HTR-8/SVneo (cell line): ENCODE measurements at regions not wholly inside any gene's neighbourhood (a gene's known extent, or its start where the extent isn't known, plus 50 kb on each side); places are given as distances from the start of the nearest gene placed in this dataset.

Experiments
- DNase-seq: peaks from one replicate; pipeline ENCODE4 v3.0.0; 2011; ENCODE audit warnings: low spot score, mixed read lengths; ENCODE audit not compliant: insufficient read length
- FAIRE-seq: peaks from 2 replicates; lab custom pipeline; 2011; peaks lifted over from hg19 to GRCh38; lab: Jason Lieb, UNC

GRCh38 chr6:139483079-139483478 is 108.6 kb upstream of the CITED2 start:
- no peak for DNase-seq
- no peak for FAIRE-seq

- FAIRE-seq, result no peak
- DNase-seq, result no peak
Measured at GRCh38 chr6:139482287-139482686, 107.8 kb upstream of the CITED2 start.

DNA sequence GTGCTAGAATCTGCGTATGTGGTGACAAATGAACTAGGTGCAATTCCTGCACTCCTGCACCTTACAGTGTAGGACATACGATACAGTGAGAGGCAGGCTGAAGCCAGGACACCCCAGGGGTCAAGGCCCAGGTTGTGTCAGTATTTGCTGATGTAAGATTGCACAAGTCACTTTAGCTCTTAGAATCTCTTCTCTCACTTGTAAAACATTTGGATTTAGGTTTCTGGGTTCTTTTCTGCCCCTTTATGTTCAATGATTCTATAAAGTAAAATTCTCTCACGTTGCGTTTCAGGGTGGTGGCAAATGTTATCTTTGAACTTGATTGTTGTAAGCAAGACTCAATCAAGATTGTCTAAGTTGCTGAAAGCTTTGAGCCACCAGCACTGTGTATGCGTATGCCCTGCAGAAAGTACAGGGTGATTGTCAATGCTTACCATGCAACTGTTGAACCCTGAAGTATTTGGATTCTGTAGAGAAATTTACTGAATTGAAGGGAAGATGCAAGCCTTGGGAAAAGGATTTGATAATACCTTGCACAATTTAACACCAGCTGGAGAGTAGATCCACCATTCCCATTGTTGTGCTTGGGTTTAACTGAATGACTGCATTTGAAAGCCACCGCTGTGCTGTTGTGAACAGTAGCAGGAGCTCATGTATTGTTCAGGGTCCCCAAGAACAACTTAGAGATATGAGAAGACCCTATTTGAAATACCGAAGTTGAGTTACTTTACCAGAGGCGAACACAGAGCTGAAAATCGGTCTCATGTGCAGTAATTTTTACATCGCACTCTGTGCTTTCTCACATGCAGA is 106.1 kb upstream of the CITED2 start:
- FAIRE-seq, result peak; percentile 13
- no peak for DNase-seq

GRCh38 chr6:139479433-139480222 is 105.2 kb upstream of the CITED2 start:
- DNase-seq (no peak), FAIRE-seq (no peak)

DNA sequence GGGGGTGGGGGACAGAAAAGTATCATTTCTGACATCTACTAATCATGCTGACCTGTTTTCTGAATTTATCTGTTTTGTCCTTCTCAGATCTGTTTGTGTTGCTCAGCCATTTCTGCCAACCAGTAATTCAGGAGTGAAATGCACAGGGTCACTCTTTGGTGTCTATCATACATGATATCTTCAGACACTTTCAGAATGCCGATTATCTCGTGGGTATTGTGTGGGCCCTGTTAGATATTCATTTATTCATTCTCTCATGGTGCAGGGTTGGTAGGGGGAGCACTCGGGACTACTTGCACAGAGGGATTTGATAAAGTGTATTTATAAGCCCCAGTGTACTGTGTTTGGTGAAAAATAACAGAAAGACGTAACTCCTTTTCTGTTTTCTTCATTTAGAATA is 101.2 kb upstream of the CITED2 start:
- no peak for DNase-seq
- no peak for FAIRE-seq

GRCh38 chr6:139475241-139475640 is 100.8 kb upstream of the CITED2 start:
- FAIRE-seq (no peak), DNase-seq (no peak)

- FAIRE-seq (no peak), DNase-seq (no peak)
Measured at GRCh38 chr6:139474145-139475108, 100.0 kb upstream of the CITED2 start.

- DNase-seq (no peak), FAIRE-seq (no peak)
Measured at GRCh38 chr6:139473731-139474130, 99.3 kb upstream of the CITED2 start.

- no peak for DNase-seq
Measured at GRCh38 chr6:139473231-139473701, 98.8 kb upstream of the CITED2 start.

DNA sequence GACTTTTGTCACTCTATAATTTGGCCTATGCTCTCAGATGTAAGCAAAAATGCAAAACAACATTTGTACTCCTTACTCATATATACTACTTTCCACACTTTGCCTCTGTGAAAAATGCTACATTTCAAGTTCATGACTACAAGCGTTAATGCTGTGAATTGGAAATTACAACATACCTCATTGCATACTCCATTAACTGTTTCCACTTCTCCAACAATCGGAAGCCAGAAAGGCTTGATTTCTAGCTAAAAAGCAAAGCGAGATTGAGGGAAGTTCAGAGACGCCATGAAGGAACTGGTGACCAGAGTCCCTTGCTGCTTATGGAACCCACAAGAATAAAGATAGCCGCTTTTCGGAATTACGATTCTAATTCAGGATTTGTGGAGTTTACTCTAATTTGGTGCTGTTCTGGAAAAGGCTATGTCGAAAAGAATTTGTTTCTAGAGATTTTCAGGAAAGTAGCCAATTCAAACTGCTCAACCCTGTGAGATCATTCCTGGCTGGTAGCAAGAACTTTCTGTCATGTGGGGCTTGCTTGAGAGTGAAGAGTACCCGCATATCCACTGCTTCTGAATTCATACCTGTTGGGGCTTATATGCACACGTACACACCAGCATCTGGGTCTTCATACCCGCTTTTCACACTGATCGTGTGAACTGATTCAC is 98.0 kb upstream of the CITED2 start:
- FAIRE-seq (no peak), DNase-seq (no peak)

More at GRCh38 chr6:139473231-139473701, 98.8 kb upstream of the CITED2 start:
- no peak for FAIRE-seq

- no peak for FAIRE-seq
- no peak for DNase-seq
Measured at GRCh38 chr6:139470997-139471396, 96.5 kb upstream of the CITED2 start.

DNA sequence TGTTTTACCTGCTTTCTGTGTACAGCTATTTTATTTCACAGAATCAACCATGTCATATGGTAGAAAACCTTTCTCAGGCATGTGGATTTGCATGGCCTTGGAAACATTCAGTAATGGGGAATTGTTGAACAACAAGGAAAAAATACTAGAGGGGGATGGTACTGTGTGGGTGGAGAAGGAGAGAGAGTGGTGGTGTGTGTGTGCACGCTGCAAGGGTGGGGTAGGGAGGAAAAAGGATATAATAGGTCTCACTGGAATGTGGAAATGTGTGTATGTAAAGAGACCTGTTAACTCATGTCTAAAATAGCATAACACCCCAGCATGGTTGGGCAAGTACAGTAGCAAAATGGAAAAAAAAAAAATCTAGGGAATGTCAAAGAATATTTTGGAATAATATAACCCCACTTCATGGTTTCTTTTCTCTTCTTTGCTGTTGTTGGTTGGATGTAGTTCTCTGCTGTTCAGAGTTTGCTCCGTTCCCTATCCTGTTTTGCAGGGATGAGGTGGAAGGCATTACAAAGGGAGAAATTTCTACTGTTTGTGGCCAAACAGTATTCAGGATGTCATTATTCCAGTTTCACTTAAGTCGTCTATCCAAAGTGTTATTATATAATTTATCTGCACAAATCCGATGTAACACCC is 93.9 kb upstream of the CITED2 start:
- FAIRE-seq, result no peak

GRCh38 chr6:139457476-139457875 is 83.0 kb upstream of the CITED2 start:
- FAIRE-seq (no peak), DNase-seq (peak; percentile 9)

More for the DNA sequence above, 93.9 kb upstream of the CITED2 start:
- no peak for DNase-seq

DNA sequence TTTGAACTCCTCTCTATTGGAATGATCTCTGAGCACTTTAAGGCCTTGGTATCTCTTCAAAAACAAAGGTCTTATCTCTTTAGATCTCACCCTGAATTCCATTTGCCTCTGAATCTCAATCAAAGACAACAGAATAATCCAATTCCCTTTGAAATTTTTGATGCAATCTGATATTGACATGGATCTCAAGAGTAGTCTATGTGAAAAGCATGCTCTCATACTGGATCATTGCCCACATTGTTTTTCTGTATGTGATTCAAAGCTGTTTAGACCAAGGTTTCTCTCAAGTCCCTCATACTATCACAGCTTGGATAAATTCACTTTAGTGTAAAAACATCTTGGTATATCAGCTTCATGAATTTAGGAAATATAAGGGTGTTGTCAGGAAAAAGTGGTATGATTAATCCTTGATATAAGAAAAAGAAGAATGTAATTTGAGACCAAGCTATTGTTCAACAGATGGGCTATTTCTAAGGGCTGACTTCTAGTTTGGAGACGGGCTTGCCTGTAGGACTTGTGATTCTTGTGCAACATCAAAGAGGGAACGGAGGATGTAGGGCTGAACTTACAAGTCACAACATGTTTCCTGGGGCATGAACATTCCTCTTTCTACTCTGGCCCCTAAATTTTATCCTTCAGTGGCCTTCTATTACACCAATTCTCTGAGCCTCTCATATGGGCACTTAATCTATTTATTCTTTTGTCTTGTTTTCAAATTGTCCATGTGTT is 77.9 kb upstream of the CITED2 start:
- DNase-seq (peak; percentile 48), FAIRE-seq (peak; percentile 71)

DNA sequence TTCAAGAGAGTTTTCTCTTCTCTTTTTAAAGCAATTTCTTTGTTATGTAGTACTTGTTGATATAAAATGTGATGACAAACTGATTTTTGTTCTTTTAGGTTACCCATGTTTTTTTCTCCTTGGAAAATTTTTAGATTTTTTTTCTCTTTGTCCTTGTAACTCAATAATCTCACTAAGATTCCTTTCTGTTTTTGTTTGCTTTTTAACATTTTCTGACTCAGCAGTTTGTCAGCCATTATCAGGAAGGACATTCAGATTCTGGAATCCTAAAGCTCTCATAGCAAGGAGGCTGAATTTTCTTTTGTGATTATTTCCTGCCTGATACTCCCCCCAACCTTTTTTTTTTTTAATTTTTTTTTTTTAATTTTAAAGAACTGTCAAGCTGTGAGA is 75.2 kb upstream of the CITED2 start:
- no peak for DNase-seq
- FAIRE-seq, result no peak

GRCh38 chr6:139448998-139449610 is 74.7 kb upstream of the CITED2 start:
- no peak for FAIRE-seq
- DNase-seq, result no peak

GRCh38 chr6:139448051-139448649 is 73.7 kb upstream of the CITED2 start:
- FAIRE-seq, result no peak
- no peak for DNase-seq

DNA sequence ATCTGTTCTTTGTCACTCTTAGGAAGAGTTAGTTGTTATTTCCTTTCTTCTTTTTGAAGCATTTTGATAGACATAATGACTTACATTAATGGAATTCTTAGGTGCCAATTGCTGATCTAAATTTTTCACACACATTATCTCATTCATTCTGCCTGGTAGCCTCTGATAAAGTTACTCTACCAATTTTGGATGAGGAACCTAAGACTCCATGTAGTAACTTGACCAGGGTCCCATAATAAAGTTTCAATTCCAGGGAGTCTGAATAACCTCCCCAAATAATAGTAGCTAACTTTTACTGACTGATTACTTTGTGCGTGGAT is 73.2 kb upstream of the CITED2 start:
- DNase-seq (no peak), FAIRE-seq (no peak)
